HG02970 (cell line): ENCODE measurements at regions not wholly inside any gene's neighbourhood (a gene's known extent, or its start where the extent isn't known, plus 50 kb on each side); places are given as distances from the start of the nearest gene placed in this dataset.

Experiments
- ATAC-seq: cut with Tn5 transposase; IDR thresholded peaks from one replicate; pipeline ENCODE4 v1.9.1; 2021; ENCODE audit warnings: mild to moderate bottlenecking, moderate library complexity, moderate number of reproducible peaks; ENCODE audit not compliant: unreplicated experiment, low FRiP score

DNA sequence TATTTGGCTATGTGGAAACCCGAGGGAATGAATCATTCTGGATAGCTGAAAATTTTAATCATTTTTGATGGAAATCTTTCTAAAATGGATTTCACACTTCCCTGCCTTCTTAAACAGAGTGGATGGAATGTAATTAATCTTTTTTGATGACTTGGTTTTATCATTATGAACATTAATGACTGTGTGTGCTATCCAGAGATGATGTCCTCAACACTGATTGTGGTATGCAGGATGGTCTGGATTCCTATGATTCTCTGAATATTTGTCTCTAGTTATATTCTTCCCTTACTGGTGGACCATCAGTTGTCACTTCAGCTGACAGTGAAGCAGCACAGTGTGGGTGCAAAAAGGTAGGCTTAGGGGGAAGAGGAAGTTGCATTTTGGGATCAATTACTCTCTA lies 513.5 kb downstream of the LMO4 start:
- no peak for ATAC-seq

DNA sequence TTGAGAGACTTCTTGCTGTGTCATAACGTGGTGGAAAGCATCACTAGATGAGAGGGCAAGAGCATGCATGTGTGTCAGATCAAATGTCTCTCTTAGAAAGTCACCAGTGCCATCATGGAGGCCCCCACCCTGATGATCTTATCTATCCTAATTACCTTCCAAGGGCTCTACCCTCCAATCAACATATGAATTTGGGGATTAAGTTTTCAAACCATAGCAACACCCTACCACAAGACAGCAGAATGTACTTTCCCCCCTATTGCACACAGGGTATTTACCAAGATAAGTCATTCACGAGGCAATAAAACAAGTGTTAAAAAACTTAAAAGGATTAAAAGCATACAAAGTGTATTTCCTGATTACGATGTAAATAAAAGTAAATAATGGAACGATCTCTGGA lies 515.6 kb downstream of the LMO4 start:
- ATAC-seq = no peak

DNA sequence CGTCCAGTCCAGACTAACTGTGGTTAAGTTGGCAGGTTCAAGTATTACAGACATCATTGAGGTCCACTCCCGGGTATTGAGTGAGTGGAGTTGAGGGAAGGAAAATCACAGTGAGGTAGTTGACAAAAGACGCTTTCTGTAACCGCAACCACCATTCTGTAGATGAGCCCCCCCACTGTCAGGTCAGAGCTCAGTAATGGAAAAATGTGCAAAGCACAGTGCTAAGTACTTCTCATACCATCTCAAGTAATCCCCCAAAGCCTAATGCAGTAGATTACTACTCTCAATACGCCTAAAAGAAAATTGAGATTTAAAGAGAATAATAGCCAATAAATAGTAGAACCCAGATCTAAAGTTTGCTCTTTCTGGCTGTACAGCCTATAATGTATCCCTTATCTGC lies 522.8 kb downstream of the LMO4 start:
- ATAC-seq = no peak

DNA sequence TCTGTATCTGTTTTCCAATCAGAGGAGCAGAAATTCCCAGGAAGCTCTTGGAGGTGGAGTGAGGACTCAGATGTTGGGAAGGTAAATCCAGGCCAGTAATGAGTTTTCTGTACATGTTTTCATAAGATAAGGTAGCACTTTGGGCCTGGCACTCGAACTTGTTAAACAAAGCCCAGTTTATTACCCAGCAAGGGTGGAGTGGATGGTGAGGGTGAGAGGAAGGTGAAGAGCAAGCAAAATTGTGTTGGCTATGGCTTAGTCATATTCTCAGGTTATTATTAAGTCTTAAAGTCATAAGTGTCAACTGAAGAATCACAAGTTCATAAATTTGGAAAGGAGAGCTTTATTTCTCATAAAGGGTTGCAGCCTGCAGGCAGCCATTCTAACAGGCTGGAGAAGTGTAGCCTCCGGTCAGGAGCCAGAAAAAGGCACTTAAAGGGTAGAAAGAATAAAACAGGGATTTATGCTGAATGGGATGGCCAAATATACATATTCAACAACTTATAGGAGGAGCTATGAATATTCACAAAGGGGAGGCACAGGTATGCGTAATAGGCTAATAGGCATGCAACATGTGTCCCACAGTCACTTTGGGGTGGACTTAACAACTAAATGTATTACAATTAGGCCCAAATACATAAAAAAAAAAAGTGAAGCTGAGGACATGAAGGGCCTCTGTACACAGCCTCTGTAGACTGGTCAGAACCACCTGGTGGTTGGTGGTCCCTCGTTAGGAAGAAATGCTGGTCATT lies 523.9 kb downstream of the LMO4 start:
- no peak for ATAC-seq

DNA sequence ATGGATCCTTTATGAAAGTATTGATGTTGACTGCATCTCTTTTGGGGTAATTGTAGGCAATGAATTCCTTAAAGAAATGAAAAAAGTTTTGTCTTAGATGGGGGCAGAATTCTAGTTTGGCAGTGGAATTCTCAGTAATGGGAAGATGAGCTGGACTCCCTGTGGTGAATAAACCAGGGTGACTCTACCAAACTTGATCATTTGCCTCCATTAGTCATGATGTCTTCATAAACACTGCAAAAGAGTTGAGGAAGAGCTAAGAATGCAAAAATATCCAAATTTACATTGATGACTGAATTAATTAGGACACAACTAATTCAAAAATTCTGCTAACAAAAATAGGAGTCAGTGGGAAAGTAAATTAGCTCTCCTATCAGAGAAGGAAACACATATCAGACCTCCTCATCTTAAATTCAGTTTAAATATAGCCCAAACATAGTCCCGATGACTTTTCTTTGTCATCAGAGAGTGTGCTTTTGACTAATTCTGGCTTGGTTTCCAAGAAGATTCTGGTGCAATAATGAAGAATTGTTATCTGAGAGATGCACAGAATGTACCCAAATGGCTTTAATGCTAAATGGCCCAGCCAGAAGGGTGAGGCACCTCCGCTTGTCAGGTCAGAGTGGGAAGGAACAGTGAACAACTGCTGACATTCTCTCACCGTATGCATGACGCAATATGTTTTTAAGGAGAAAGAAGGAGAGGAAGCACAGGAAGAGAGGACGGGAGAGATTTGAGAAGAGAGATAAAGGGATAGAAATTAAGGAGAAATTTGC lies 525.1 kb downstream of the LMO4 start:
- ATAC-seq = no peak

DNA sequence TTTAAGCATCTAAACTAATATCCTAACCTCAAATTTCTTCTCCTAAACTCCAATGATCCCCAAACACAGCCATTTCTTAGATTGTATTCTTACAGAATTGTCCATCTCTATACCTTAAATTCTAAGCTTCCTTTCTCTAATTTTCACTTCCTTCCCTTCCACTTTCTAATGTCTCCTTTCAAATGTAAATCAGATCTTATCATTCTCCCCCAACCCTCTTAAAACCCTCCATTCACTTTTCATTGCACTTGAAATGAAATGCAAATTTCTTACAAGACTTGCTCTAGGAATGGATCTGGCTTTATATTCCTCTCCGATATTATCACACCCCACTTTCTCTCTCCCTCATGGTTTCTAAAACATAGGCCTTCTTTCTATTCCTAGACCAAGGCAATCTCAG lies 534.6 kb downstream of the LMO4 start:
- no peak for ATAC-seq

DNA sequence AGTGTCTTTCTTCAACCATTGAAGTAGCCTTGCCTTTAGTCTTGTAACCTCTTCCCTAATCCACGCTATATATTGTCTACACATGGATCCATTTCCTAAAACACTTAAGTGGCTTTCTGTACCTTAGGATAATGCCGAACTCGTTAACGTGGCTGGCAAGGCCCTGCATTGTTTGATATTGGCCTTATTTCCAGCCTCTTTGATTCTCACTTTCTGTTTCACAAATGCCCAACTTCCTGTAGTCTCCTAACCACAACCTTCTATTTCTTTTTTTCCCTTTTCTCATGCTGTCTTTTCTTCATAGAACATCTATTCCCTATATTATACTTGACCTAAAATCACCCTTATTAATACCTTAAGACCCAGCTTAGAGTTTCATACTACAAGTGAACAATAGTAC lies 536.0 kb downstream of the LMO4 start:
- ATAC-seq = no peak

DNA sequence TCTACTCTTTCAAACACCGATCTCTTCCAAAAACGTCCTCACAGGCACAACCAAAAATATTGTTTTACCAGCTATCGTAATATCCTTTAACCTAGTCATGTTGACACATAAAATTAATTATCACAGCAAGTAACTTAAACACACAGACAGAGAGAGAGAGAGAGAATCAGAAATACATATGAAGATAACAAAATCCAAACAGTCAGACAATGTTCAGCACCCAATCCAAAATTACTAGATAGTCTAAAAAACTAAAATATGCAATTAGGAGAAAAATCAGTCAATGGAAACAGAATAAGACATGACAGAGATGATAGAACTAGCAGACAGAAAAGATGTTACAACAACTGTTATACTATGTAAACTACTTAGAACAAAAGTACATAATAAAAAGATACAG lies 537.7 kb downstream of the LMO4 start:
- ATAC-seq = no peak

DNA sequence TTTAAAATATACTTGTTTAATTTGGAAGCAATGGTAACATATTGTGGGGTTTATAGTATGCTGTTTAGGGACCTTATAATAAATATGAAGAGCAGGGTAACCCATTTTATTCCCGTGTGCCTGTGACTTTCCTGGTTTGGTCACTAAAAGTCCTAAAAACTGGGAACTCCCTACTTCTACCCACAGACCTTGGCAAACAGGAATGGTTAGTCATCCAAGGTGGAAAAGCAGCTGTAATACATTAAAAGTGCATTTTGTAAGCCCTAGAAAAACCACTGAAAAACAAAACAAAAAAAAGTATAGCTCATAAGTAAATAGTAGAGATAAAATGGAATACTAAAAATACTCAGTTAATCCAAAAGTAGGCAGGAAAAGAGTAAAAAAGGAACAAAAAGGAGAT lies 538.9 kb downstream of the LMO4 start:
- ATAC-seq = no peak

DNA sequence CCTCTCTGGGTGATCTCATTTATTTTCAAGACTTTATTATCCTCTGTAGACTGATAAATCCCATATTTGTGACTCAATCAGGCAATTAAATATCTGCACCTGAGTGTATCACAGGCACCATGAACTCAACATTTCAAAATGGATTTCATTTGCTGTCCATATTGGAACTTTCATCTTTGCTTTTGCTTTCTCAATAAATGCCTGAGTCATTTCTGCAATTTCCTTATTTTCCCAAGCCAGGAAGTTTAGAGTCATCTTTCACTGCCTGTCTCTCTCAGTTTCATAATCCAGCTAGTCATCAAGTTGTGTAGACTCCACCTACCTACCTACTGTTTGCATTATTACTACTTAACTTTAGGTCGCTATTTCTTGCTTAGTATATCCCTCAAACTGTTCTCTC lies 540.9 kb downstream of the LMO4 start:
- no peak for ATAC-seq

DNA sequence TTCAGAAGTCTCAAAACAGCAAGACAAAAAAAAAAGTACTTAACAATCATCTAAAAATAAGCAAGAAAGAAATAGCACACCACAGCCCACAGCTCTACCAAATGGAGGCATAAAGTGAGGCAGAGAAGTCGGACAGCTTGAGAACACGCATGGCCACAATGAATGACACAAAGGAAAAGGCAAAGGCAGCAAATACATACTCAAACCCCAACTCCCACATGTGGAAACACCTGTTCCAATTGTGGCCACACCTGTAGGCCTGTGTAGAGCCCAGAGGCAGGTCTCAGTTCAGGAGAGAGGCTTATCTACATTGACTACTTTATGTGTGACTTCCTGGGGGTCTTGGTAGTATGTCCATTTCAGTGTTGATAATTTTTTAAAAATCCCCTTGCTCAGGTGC lies 543.5 kb downstream of the LMO4 start:
- ATAC-seq = no peak

DNA sequence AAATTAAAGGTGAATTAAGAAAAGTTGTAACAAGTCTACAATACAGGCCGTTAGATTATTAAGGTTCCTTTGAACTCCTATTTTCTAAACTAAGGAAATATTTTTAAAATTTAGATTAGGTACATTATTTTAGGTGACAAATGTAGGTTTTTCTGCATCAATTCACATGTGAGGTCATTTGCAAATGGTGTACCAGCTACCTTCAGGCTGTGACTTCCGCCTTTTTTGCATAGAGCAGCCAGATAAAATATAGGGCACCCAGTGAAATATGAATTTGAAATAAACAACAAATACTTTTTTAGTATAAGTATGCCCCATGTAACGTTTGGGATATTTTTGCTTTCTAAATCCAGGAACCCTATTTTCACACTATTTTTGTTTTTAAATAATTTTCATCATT lies 544.0 kb downstream of the LMO4 start:
- no peak for ATAC-seq

DNA sequence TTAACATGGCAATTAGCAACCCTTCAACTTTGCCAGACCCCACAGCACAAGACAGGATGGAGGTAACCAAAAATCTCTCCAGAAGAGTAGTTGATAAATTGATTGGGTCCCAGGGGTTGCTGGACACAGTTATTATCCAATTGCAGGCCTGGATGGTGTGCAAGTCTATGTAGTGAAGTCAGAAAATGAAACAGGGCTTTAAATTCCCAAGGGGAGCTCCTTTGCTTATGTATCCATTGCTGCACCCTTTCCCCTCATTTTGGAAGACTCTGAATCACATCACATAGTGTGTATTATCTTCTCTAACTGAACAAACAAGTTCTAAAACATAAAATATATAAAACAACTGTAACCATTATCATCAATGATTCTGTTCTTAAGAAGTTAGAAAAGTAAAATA lies 550.2 kb downstream of the LMO4 start:
- ATAC-seq = no peak

DNA sequence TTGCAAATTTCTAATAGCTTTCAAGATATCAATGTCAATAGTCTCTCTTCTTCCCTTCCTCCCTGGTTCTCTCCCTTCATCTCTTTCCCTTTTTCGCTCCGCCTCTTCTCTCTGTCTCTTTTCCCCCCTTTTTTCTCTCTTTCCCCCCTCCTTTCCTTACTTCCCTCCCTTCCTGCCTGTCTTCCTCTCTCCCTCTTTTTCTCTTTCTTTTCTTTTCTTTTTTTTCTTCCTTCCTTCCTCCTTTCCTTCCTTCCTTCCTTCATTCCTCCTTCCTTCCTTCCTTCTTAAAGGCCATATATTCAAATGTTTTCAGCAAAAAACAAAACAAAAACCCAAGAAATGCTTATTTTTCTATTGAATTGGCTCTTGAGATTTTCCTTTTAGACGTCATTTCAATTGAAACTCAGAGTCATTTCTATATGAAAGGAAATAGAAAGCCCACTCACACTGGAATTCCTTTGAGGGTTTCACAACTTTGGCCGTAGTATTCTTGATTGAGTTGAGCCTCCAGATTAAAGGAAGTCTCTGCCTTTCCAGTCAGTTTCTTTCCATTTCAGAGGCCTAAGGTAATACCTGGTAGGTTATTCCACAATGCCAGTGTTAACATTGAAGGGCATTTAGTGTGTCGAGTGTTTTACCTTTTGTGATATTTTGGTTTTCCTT lies 551.5 kb downstream of the LMO4 start:
- no peak for ATAC-seq

DNA sequence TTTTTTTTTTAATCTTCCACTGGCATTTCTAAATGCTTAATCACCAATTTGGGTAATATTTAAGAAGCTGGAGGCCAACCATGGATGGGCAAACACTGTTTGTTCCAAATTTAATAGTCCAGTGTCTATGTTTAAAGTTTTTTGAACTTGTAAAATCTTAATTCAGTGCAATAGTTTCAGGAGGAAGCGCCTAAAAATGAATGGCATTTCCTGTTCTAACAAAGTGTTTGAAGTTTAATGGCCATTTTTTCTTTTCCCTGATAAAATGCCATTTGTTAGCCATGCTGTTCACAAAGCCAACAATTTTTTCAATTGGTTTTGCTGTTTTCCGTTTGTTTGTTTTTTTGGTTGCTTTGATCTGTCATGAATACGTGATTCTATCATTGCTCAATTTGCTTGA lies 552.1 kb downstream of the LMO4 start:
- ATAC-seq = no peak

DNA sequence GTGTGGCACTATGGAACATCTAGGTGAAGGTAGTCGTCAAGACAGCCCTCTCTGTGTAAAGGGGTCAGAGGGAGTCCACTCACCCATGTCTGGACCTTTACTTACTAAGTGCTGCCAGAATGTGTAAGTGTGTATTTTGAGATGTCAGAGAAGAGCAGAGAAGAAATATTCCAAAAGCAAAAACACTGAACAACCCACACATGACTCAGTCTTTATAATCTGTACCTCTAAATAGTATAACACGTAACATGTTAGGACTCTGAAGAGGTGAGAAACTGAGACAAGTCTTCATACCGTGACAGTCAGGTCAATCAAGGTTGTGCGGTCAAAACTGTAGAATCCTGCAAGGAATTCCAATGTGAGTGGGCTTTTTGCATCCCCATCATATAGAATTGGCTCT lies 555.2 kb downstream of the LMO4 start:
- ATAC-seq = no peak

DNA sequence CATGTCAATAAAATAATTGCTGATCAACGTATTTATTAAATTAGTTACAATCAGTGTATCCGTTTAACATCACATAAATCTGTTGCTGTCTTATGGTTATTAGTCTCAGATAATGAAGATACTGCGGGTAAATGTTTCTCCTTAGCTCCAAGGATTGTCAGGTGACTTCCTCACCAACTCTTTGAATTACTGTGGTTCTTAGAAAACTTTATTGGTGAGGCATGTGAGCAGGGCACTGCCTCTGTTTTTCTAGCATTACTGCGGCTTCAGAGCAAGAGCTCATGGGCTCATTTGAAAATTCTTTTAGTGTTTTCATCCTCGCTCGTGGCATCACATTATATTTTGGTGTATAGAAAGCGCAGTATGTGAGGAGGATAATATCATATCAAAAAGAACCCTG lies 555.9 kb downstream of the LMO4 start:
- no peak for ATAC-seq

DNA sequence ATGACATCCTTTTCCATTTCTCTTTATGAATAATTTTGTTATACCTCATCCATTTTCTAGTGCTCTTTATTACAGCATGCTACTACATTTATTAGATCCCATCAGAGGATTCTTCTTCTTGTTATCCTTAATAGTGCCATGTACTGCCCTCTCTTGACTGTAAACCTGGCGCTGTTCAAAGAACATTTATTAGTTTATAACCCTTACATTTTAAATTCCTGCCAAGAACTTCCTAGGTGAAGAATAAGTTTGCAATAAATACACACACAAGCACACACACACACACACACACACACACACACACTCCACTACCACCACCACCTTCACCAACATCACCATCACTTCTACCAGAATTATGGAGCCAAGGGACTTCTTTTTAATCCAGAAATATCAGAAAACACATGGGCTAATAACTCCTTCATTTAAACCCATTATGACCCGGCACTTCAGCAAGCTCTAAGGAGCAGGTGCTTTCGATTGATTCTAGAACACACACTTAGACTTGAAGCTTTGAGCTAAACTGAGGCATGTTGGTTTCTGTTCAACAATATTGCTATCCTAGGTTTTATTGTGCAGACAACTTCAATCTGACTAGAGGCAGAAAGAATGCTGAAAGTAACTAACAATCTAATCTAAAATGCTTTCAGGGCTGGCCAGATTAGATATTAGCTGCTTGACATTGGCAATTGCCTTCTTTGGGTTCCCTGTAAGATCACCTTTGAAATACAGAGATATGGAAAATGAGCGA lies 556.8 kb downstream of the LMO4 start:
- no peak for ATAC-seq

DNA sequence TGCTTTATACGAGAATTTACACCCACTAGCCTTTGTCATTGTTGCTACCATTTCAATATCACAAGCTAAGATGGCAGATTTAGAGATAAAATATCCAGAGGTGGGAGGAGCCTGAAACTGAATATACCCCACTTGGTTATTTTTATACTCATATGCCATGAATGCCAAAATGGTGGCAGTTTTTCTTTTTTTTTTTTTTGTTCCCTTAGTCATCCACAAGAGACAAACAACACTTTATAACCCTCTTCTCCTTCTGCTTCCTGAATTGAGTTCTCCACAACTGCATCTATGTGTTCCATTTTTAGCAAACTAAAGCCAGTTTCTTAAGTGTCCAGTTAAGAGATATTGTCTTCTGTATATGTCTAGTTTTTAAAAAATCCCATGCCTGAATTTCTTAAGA lies 558.4 kb downstream of the LMO4 start:
- ATAC-seq = no peak

DNA sequence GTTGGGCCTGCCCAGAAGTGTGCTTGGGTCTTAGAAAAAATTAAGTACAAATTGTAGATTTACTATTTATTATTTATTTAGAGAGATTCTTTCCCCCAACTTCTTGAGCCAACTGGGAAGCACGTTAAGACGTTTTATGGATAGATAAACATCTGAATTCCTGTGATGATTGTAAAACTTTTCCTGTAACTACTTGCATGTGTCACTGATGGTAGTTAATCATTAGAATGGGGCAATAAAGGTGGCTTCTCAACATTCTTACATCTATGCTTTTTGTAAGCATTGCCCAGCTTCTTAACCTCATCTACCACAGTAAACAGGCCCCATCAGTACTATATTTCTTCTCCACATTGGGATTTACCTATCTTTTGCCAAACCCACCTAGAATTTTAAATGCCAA lies 559.8 kb downstream of the LMO4 start:
- no peak for ATAC-seq

DNA sequence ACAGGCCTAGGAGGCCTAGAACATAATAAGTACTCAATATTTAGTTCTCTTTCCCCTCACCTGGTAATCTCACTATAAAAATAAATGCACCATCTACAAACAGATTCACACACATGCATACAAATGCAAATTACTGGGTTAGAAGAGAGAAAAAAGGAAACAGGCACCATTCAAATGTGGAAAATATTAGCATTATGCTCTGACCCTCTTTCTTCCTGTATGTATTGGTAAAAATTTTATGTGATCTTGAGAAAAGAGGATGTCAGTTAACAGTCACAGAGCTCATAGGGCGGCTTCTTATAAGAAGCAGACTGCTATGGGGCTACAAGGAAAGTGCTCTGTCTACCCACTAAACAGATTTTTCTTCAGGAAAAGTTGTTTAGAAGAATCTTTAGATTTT lies 565.4 kb downstream of the LMO4 start:
- no peak for ATAC-seq
